HepG2 (cell line): ENCODE measurements at regions not wholly inside any gene's neighbourhood (a gene's known extent, or its start where the extent isn't known, plus 50 kb on each side); places are given as distances from the start of the nearest gene placed in this dataset.

ENCODE experiments used
- EP300 ChIP-seq, 3 experiments: sonication (generic) in 1 of 3; formaldehyde crosslinking in 1 of 3; IDR thresholded peaks; 2 replicates each; pipeline versions ENCODE4 v1.5.1 to v1.6.1; 2011 to 2020; ENCODE audit warnings: low read depth in 2 of 3, low read length in 2 of 3, borderline replicate concordance in 1 of 3, improper control_type of control experiment in 1 of 3, mild to moderate bottlenecking in 1 of 3, missing genetic modification reagents in 1 of 3, moderate library complexity in 1 of 3
- FOSL2 ChIP-seq: sonication (generic); formaldehyde crosslinking; IDR thresholded peaks from 2 replicates; pipeline ENCODE4 v1.4.0; 2020; ENCODE audit warnings: missing genetic modification reagents
- HHEX ChIP-seq: IDR thresholded peaks from 2 replicates; pipeline ENCODE4 v1.6.1; 2016; ENCODE audit warnings: control low read depth
- KIAA2018 ChIP-seq: sonication (generic); formaldehyde crosslinking; IDR thresholded peaks from 2 replicates; pipeline ENCODE4 v1.5.0; 2020; ENCODE audit warnings: mild to moderate bottlenecking, missing genetic modification reagents, borderline replicate concordance
- LBX2 ChIP-seq: sonication (generic); formaldehyde crosslinking; IDR thresholded peaks from 2 replicates; pipeline ENCODE4 v1.5.0; 2020; ENCODE audit warnings: missing genetic modification reagents, mild to moderate bottlenecking, borderline replicate concordance
- ZNF253 ChIP-seq: sonication (generic); formaldehyde crosslinking; IDR thresholded peaks from 2 replicates; pipeline ENCODE4 v1.8.0; 2022; ENCODE audit warnings: mild to moderate bottlenecking, missing genetic modification reagents, borderline replicate concordance
- ZNF839 ChIP-seq: sonication (generic); formaldehyde crosslinking; IDR thresholded peaks from 2 replicates; pipeline ENCODE4 v1.4.0; 2020; ENCODE audit warnings: missing genetic modification reagents, mild to moderate bottlenecking, borderline replicate concordance
- TF ChIP-seq, protein P1 (sequence below): IDR thresholded peaks from 2 replicates; pipeline ENCODE4 v1.6.1; 2016; ENCODE audit warnings: missing compliant biosample characterization, missing genetic modification reagents, borderline replicate concordance
- TF ChIP-seq, protein P2 (sequence below): sonication (generic); formaldehyde crosslinking; IDR thresholded peaks from 2 replicates; pipeline ENCODE4 v1.4.0; 2020; ENCODE audit warnings: mild to moderate bottlenecking, missing genetic modification reagents
- TF ChIP-seq, protein P3 (sequence below): sonication (generic); formaldehyde crosslinking; IDR thresholded peaks from 2 replicates; pipeline ENCODE4 v1.5.0; 2020; ENCODE audit warnings: missing genetic modification reagents
- TF ChIP-seq, protein P4 (sequence below): sonication (generic); formaldehyde crosslinking; IDR thresholded peaks from 2 replicates; pipeline ENCODE4 v1.4.0; 2020; ENCODE audit warnings: missing genetic modification reagents, low read depth, mild to moderate bottlenecking, borderline replicate concordance

GRCh38 chr6:15970517-15970916, 158.4 kb upstream of the MYLIP start (continued):
- TF ChIP-seq KIAA2018 (CRISPR knock-in tag) (no peak), ZNF839 (no peak), ZNF253 (CRISPR knock-in tag) (no peak), FOSL2 (CRISPR knock-in tag) (peak; percentile 13; the same call in 1 of the 2 replicates), HHEX (peak; percentile 100), EP300 (IDR thresholded peaks at IDR 0.05; ENCODE audit: low read depth in 2 of 2, low read length in 2 of 2) (0 out of 4 replicates have a peak, but pooled peaks of 1 of the 2 experiments have one; percentile 30), EP300 (CRISPR knock-in tag; IDR thresholded peaks at IDR 0.05; ENCODE audit: borderline replicate concordance) (no peak), LBX2 (CRISPR knock-in tag) (no peak)
- TF ChIP-seq, protein P1, sequence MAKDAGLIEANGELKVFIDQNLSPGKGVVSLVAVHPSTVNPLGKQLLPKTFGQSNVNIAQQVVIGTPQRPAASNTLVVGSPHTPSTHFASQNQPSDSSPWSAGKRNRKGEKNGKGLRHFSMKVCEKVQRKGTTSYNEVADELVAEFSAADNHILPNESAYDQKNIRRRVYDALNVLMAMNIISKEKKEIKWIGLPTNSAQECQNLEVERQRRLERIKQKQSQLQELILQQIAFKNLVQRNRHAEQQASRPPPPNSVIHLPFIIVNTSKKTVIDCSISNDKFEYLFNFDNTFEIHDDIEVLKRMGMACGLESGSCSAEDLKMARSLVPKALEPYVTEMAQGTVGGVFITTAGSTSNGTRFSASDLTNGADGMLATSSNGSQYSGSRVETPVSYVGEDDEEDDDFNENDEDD (CRISPR knock-in tag): no peak
- TF ChIP-seq, protein P2, sequence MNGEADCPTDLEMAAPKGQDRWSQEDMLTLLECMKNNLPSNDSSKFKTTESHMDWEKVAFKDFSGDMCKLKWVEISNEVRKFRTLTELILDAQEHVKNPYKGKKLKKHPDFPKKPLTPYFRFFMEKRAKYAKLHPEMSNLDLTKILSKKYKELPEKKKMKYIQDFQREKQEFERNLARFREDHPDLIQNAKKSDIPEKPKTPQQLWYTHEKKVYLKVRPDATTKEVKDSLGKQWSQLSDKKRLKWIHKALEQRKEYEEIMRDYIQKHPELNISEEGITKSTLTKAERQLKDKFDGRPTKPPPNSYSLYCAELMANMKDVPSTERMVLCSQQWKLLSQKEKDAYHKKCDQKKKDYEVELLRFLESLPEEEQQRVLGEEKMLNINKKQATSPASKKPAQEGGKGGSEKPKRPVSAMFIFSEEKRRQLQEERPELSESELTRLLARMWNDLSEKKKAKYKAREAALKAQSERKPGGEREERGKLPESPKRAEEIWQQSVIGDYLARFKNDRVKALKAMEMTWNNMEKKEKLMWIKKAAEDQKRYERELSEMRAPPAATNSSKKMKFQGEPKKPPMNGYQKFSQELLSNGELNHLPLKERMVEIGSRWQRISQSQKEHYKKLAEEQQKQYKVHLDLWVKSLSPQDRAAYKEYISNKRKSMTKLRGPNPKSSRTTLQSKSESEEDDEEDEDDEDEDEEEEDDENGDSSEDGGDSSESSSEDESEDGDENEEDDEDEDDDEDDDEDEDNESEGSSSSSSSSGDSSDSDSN: no peak
- TF ChIP-seq, protein P3, sequence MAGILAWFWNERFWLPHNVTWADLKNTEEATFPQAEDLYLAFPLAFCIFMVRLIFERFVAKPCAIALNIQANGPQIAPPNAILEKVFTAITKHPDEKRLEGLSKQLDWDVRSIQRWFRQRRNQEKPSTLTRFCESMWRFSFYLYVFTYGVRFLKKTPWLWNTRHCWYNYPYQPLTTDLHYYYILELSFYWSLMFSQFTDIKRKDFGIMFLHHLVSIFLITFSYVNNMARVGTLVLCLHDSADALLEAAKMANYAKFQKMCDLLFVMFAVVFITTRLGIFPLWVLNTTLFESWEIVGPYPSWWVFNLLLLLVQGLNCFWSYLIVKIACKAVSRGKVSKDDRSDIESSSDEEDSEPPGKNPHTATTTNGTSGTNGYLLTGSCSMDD (CRISPR knock-in tag): no peak
- TF ChIP-seq, protein P4, sequence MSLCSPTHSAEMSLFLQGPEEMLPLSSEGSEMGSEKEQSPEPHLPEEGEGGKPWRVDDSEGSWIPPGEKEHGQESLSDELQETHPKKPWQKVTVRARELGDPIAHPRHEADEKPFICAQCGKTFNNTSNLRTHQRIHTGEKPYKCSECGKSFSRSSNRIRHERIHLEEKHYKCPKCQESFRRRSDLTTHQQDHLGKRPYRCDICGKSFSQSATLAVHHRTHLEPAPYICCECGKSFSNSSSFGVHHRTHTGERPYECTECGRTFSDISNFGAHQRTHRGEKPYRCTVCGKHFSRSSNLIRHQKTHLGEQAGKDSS (CRISPR knock-in tag): no peak
